ENCODE measurements at regions not wholly inside any gene's neighbourhood (a gene's known extent, or its start where the extent isn't known, plus 50 kb on each side); places are given as distances from the start of the nearest gene placed in this dataset.

- in situ Hi-C loops (cut with HindIII; ENCODE audit: low sequenced_read_pairs), result no loop called here
- no peak for DNase-seq (ENCODE audit: low spot score)
Observed at GRCh38 chr16:77548766-77549165, 113.9 kb upstream of the ADAMTS18 start.

DNA sequence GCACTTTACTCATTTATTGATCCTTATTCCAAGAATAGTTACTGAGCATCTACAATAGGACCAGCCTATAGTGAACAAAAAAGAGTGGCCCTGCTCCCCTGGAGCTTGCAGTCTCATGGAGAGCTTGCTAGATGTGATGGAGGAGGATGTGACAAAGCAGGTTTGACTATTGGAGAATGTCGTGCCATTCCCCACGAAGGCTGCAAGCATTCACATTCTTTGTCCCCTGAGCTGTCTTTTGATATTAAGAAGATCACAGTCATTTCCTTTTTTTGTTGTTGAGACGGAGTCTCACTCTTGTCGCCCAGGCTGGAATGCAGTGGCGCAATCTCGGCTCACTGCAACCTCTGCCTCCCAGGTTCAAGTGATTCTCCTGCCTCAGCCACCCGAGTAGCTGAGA lies 115.0 kb upstream of the ADAMTS18 start:
- DNase-seq (ENCODE audit: low spot score), result no peak
- in situ Hi-C loops (cut with HindIII; ENCODE audit: low sequenced_read_pairs), result no loop called here

DNA sequence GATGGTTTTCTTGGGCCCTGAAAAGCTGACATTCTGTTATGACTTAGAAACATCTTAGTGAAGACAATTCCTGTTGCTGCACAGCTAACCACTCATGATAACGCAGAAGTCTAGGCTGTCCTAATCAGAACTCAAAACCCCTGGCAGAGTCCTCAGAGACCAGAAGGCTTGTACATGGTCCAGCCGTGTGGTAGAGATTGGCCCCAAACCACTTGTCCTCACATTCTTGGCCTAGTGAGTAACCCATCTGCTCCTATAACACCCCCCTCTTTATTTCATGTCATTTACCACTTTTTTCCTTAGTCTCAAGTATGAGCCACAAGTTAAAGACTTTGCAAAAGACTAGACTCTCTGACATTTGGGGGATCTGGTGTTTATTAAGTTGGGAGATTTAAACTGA lies 116.5 kb upstream of the ADAMTS18 start:
- in situ Hi-C loops (cut with HindIII; ENCODE audit: low sequenced_read_pairs), result no loop called here
- peak; percentile 51 for DNase-seq (ENCODE audit: low spot score)

GRCh38 chr16:77553130-77553529 lies 118.3 kb upstream of the ADAMTS18 start:
- no peak for DNase-seq (ENCODE audit: low spot score)
- in situ Hi-C loops (cut with HindIII; ENCODE audit: low sequenced_read_pairs), result no loop called here

GRCh38 chr16:77555126-77555525 lies 120.3 kb upstream of the ADAMTS18 start:
- in situ Hi-C loops (cut with HindIII; ENCODE audit: low sequenced_read_pairs), result no loop called here
- DNase-seq (ENCODE audit: low spot score), result no peak

- no peak for DNase-seq (ENCODE audit: low spot score)
Observed at GRCh38 chr16:77555791-77556190, 121.0 kb upstream of the ADAMTS18 start.

GRCh38 chr16:77556201-77556873 lies 121.5 kb upstream of the ADAMTS18 start:
- in situ Hi-C loops (cut with HindIII; ENCODE audit: low sequenced_read_pairs), result no loop called here
- DNase-seq (ENCODE audit: low spot score), result no peak

More at GRCh38 chr16:77555791-77556190, 121.0 kb upstream of the ADAMTS18 start:
- in situ Hi-C loops (cut with HindIII; ENCODE audit: low sequenced_read_pairs), result no loop called here

DNA sequence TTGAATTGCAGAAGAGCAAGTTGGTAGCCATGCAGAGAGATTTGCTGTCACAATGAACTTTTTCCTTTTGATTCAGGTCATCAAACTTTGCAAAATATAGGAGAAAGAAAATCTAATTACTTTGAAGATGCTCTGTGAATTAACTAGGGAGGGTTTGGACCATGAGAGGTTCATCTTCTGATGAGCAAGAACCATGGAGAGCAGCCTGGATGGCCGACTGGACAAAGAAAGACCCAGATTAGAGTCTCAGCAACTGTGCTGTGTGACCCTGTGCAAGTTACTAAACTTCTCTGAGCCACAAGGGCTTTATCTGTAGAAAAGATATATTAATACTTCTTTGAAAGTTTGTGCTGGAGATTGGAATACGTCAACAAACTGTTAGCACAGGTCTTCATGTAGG lies 122.6 kb upstream of the ADAMTS18 start:
- no peak for DNase-seq (ENCODE audit: low spot score)
- in situ Hi-C loops (cut with HindIII; ENCODE audit: low sequenced_read_pairs), result no loop called here

DNA sequence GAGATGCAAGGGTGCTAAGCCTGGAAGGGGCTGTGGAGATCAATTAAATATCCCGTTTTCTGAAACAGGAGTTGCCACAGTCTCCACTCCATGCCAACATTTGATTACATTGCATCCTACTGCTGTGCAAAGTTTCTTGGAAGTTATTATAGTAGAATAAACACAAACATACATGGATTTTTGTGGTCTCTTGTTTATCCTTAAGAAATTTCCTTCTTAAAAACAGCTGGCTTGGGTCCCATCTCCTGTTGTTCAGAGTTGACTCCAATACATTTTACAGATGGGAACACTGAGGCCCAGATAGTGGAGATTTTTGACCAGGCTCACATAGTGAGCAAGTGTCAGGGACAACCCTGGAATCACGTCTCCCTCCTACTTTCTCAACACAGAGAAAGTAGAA lies 124.0 kb upstream of the ADAMTS18 start:
- in situ Hi-C loops (cut with HindIII; ENCODE audit: low sequenced_read_pairs), result no loop called here
- no peak for DNase-seq (ENCODE audit: low spot score)

GRCh38 chr16:77562497-77562896 lies 127.7 kb upstream of the ADAMTS18 start:
- in situ Hi-C loops (cut with HindIII; ENCODE audit: low sequenced_read_pairs), result no loop called here
- DNase-seq (ENCODE audit: low spot score), result no peak

DNA sequence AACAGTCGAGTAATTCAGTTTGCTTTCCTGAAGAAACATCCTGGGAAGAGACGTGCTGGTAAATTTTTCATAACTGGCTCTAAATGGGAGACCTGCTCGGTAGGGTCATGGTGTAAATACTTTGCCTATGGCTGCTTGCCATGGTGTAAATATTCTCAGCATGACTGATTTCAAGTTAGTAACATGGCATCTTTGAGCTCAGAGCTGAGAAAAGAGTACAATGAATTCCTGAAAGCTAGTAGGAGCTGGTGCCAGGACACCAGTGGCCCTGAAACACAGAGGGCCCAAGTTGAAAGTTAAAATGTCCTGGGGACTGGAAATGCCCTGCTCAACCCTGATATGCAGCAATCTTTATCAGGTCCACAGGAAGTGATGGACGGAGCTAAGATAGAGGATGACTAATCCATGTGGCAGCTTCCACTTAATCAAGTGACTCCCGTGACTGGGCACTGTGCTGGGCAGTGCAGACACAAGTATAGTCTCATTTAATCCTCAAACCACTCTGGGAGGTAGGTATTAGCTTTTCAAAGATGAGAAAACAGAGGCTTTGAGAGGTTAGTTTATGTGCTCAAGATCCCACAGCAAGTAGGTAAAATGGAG lies 130.1 kb upstream of the ADAMTS18 start:
- DNase-seq (ENCODE audit: low spot score), result no peak
- in situ Hi-C loops (cut with HindIII; ENCODE audit: low sequenced_read_pairs), result no loop called here

DNA sequence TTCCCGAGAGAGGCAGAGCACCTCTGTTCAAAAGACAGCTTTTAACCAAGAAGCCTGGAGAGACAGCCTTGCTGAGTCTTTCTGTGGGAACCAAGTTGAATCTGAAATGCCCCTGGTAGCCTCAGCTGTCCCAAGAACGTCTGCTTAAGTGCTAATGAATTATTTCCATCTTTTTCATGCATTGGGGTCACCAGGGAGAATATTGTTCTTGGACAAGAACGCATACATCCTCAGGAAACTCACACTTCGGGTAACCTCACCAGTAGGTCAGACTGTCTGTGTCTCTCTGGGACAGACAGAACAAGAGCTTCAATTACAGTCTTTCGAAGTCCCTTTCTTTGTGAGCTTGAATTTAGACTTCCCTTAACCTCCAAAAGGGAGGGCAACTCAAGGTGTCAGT lies 134.6 kb upstream of the ADAMTS18 start:
- in situ Hi-C loops (cut with HindIII; ENCODE audit: low sequenced_read_pairs), result no loop called here
- no peak for DNase-seq (ENCODE audit: low spot score)

DNA sequence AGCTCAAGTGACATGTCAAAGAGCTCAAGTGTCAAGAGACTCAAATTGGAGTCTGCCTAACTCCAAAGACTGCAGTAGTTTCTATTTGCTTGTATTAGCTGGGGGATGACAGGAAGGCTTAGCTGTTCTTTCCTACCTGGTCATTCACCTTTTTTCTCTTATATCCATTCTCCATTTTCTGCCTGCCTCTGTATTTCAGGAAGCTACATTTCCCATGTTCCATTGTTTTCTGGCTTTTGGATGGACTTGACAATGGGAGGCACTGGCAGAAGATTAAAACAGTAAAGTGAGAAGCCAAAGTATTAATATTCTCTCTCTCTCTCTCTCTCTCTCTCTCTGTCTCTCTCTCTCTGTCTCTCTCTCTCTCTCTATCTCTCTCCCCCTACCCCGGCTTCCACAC lies 135.7 kb upstream of the ADAMTS18 start:
- in situ Hi-C loops (cut with HindIII; ENCODE audit: low sequenced_read_pairs), result no loop called here
- DNase-seq (ENCODE audit: low spot score), result no peak

DNA sequence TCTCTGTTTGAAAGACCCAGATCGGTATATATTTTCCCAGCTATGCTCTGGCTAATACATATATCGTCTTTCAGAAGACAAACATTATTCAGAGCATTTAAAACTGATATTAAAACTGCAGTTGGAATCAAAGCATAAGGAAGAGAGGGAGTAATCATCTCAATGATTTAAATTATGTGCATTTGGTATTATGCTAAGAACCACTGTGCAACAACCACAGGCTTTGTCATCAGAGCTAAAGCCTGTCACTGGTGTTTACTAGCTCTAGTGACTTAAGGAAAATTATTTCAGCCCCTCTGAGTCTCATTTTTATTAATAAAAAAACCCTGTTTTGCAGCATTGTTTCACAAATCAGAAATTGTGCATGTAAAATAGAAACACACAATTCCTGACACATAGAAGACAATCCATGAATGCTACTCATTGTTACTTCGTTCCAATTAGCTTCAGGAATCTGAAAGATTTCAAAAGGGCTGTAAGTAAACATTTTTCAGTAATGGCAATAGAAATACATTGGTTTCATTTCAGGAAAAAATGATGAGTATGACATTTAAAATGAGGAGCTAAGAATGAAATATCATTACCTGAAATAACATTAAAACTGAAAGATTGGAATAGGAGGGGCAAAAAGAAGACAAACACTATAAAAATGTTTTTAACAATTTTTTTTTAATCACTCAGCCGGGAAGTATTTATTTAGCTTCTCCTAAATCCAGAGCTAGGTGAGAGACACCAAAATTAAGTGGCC lies 136.5 kb upstream of the ADAMTS18 start:
- in situ Hi-C loops (cut with HindIII; ENCODE audit: low sequenced_read_pairs), result no loop called here
- DNase-seq (ENCODE audit: low spot score), result no peak

DNA sequence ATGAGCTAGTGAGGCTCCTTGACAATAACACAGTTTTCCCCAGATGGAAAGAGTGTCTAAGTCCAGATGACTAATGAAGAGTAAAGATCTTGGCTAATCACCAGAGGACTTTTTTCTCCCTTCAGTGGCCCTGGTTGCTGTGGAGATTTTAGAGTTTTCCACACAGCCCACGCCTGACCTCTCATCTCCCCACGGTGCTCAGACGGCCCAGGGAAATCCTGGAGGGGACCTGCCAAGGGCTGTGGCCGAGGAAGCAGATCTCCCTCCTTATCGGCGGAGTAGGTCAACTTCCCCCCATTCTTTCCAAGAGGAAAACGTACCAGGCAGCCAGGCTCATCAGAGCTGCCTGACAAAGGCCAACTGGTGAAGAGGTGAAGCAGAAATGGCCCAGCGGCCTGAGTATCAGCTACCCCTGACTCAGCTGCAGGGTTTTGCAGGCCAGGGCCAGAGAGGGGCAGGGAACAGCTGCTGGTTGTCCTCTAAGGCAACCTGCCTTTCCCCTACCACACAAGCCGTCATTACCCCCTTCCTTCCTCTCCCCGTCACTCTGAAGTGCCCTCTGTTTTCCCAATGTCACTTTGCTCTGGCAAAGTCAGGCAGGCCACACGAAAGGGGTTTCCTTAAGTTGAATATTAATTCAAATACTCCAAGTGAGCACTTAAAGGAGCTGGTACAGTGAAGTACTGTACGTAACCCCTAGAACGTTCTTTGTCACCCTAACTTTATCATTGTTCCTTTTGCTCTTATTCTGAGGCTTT lies 140.2 kb upstream of the ADAMTS18 start:
- in situ Hi-C loops (cut with HindIII; ENCODE audit: low sequenced_read_pairs), result no loop called here
- no peak for DNase-seq (ENCODE audit: low spot score)

- no peak for DNase-seq (ENCODE audit: low spot score)
- in situ Hi-C loops (cut with HindIII; ENCODE audit: low sequenced_read_pairs), result no loop called here
Observed at GRCh38 chr16:77579351-77579891, 142.9 kb upstream of the NUDT7 start.

GRCh38 chr16:77581706-77582105 lies 140.6 kb upstream of the NUDT7 start:
- in situ Hi-C loops (cut with HindIII; ENCODE audit: low sequenced_read_pairs), result loop anchor here (10.0 kb wide), 1 partner anchor 337 kb away; no protein-coding TSS in a partner anchor
- peak; percentile 60 for DNase-seq (ENCODE audit: low spot score)

DNA sequence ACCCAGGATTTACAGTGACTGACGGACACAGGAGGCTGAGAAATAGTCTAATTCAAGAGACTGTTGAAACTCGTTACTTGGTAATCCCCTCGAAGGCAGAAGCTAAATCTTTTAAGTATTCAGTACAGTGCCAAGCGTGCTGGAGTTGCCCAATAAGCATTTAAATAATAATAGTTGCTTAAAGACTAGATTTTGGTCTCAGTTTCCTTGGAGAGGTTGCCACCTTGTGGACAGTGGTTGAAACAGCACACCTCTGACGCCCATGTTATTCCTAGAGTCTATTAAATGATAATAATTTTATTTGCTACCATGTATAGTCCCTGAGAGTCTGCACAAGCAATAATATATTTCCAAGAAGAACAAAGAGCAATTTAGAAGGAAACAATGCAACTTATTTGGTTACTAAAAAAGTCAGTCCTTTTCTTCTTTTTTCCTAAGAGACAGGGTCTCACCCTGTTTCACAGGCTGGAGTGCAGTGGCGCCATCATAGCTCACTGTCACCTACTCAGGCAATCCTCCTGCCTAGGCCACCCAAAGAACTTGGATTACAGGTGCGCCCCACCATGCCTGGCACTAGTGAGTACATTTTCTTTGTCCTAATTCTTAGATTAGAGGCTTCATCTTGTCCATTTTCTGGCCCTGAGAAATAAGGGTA lies 138.0 kb upstream of the NUDT7 start:
- in situ Hi-C loops (cut with HindIII; ENCODE audit: low sequenced_read_pairs), result loop anchor here (10.0 kb wide), 1 partner anchor 340 kb away; no protein-coding TSS in a partner anchor
- DNase-seq (ENCODE audit: low spot score), result peak; percentile 85

All from G401 (cell line).